ENCODE measurements at regions not wholly inside any gene's neighbourhood (a gene's known extent, or its start where the extent isn't known, plus 50 kb on each side); places are given as distances from the start of the nearest gene placed in this dataset.

- no peaks in the 10 kb centered on the region for H3K4me1 ChIP-seq (ENCODE audit: control insufficient read depth, insufficient read depth, low read length)
- Mint-ChIP-seq H3K36me3 (ENCODE audit: low read depth) (no peaks in the 10 kb centered on the region), H3K4me3 (no peak overlapping the region), H3K27me3 (ENCODE audit: insufficient read depth) (no peaks in the 10 kb centered on the region), H3K27ac (no peak overlapping the region), H3K9me3 (no peaks in the 10 kb centered on the region), H3K4me1 (peaks cover 8% of the 10 kb centered on the region)
- DNase-seq: no peak
- H3K4me3 ChIP-seq (ENCODE audit: low read length): no peak overlapping the region
- no peak overlapping the region for H3K9ac ChIP-seq (ENCODE audit: extremely low read depth, low read length, poor library complexity, severe bottlenecking)
- 88 to 95% methylated on average over 1 to 4 of the region's 4 CpGs for WGBS, 2 experiments (ENCODE audit: insufficient coverage in 1 of 2, insufficient read length in 1 of 2)
- no peak overlapping the region for H3K27ac ChIP-seq (ENCODE audit: low read depth, low read length)
- TF ChIP-seq CTCF (conservative IDR thresholded peaks at IDR 0.05): no peak
- H3K36me3 ChIP-seq (ENCODE audit: control insufficient read depth, insufficient read depth, low read length): no peaks in the 10 kb centered on the region
- H3K27me3 ChIP-seq (ENCODE audit: control insufficient read depth, insufficient read depth, low read length, poor library complexity, severe bottlenecking): no peaks in the 10 kb centered on the region
- H3K9me3 ChIP-seq (ENCODE audit: control insufficient read depth, low read length): no peaks in the 10 kb centered on the region
Measured at GRCh38 chr1:88216441-88216840, 467.6 kb upstream of the PKN2 start.

- peaks cover 8% of the 10 kb centered on the region for H3K4me1 Mint-ChIP-seq
- TF ChIP-seq CTCF (conservative IDR thresholded peaks at IDR 0.05): no peak
- Histone ChIP-seq H3K36me3 (ENCODE audit: control insufficient read depth, insufficient read depth, low read length) (no peaks in the 10 kb centered on the region), H3K9ac (ENCODE audit: extremely low read depth, low read length, poor library complexity, severe bottlenecking) (no peak overlapping the region), H3K4me3 (ENCODE audit: low read length) (no peak overlapping the region), H3K27me3 (ENCODE audit: control insufficient read depth, insufficient read depth, low read length, poor library complexity, severe bottlenecking) (no peaks in the 10 kb centered on the region), H3K27ac (ENCODE audit: low read depth, low read length) (no peak overlapping the region), H3K4me1 (ENCODE audit: control insufficient read depth, insufficient read depth, low read length) (no peaks in the 10 kb centered on the region), H3K9me3 (ENCODE audit: control insufficient read depth, low read length) (no peaks in the 10 kb centered on the region)
- H3K27me3 Mint-ChIP-seq (ENCODE audit: insufficient read depth): no peaks in the 10 kb centered on the region
- no peak overlapping the region for H3K27ac Mint-ChIP-seq
- H3K36me3 Mint-ChIP-seq (ENCODE audit: low read depth): no peaks in the 10 kb centered on the region
- DNase-seq: no peak
- no peaks in the 10 kb centered on the region for H3K9me3 Mint-ChIP-seq
- H3K4me3 Mint-ChIP-seq: no peak overlapping the region
- WGBS, 2 experiments (ENCODE audit: insufficient coverage in 1 of 2, insufficient read length in 1 of 2): 82 to 92% methylated on average over 2 of the region's 2 CpGs
Measured at GRCh38 chr1:88217386-88217785, 466.7 kb upstream of the PKN2 start.

GRCh38 chr1:88219521-88219920, 464.6 kb upstream of the PKN2 start:
- DNase-seq: no peak
- no peak overlapping the region for H3K4me3 ChIP-seq (ENCODE audit: low read length)
- WGBS, 2 experiments (ENCODE audit: insufficient coverage in 1 of 2, insufficient read length in 1 of 2): 93 to 95% methylated on average over 3 of the region's 3 CpGs
- no peaks in the 10 kb centered on the region for H3K9me3 ChIP-seq (ENCODE audit: control insufficient read depth, low read length)
- Mint-ChIP-seq H3K4me3 (no peak overlapping the region), H3K4me1 (peaks cover 8% of the 10 kb centered on the region), H3K27me3 (ENCODE audit: insufficient read depth) (no peaks in the 10 kb centered on the region), H3K27ac (no peak overlapping the region), H3K36me3 (ENCODE audit: low read depth) (no peaks in the 10 kb centered on the region), H3K9me3 (no peaks in the 10 kb centered on the region)
- H3K27me3 ChIP-seq (ENCODE audit: control insufficient read depth, insufficient read depth, low read length, poor library complexity, severe bottlenecking): no peaks in the 10 kb centered on the region
- no peaks in the 10 kb centered on the region for H3K4me1 ChIP-seq (ENCODE audit: control insufficient read depth, insufficient read depth, low read length)
- no peaks in the 10 kb centered on the region for H3K36me3 ChIP-seq (ENCODE audit: control insufficient read depth, insufficient read depth, low read length)
- no peak overlapping the region for H3K9ac ChIP-seq (ENCODE audit: extremely low read depth, low read length, poor library complexity, severe bottlenecking)
- H3K27ac ChIP-seq (ENCODE audit: low read depth, low read length): no peak overlapping the region
- no peak for TF ChIP-seq CTCF (conservative IDR thresholded peaks at IDR 0.05)
